OCI-LY7 (cell line): ENCODE measurements at regions not wholly inside any gene's neighbourhood (a gene's known extent, or its start where the extent isn't known, plus 50 kb on each side); places are given as distances from the start of the nearest gene placed in this dataset.

ENCODE experiments used
- BruUV-seq: library from RNA; stranded (reverse); fragments of 400-500 nt; replicated peaks from 2 replicates; lab custom pipeline; 2021; lab: Mats Ljungman, UMichigan
- CTCF ChIA-PET: fragments of 300-600 bp; sonication (Branson Sonifier 250); formaldehyde crosslinking; loops from one replicate; lab custom pipeline; 2022; ENCODE audit warnings: antibody characterized with exemption; ENCODE audit not compliant: unreplicated experiment; lab: Charles Lee
- POLR2A ChIA-PET: fragments of 300-600 bp; sonication (Branson Sonifier 250); formaldehyde crosslinking; loops from one replicate; lab custom pipeline; 2022; ENCODE audit warnings: antibody characterized with exemption; lab: Charles Lee
- DNase-seq: peaks from one replicate; pipeline ENCODE4 v3.0.0-alpha.2; 2015; ENCODE audit warnings: low spot score
- H2AFZ ChIP-seq: fragments of 200-600 bp; sonication (generic), shearing (Covaris generic); 2 replicates; pipeline ENCODE4 v1.6.1; 2014; ENCODE audit warnings: mild to moderate bottlenecking, antibody characterized with exemption, low read length, moderate library complexity
- H3K27ac ChIP-seq: fragments of 200-600 bp; sonication (generic); 2 replicates; pipeline ENCODE4 v1.5.1; 2014; ENCODE audit warnings: mixed run types, low read depth, mild to moderate bottlenecking, moderate library complexity, low read length, inconsistent platforms; ENCODE audit not compliant: poor library complexity, severe bottlenecking
- H3K36me3 ChIP-seq: fragments of 200-600 bp; sonication (generic); 2 replicates; pipeline ENCODE4 v1.6.1; 2014; ENCODE audit warnings: mild to moderate bottlenecking, antibody characterized with exemption, low read length, moderate library complexity, mixed read lengths; ENCODE audit not compliant: insufficient read depth
- H3K4me1 ChIP-seq: fragments of 200-600 bp; sonication (generic); 2 replicates; pipeline ENCODE4 v1.5.1; 2014; ENCODE audit warnings: mild to moderate bottlenecking, low read length; ENCODE audit not compliant: insufficient read depth, poor library complexity, severe bottlenecking
- H3K4me2 ChIP-seq: fragments of 200-600 bp; sonication (generic); 2 replicates; pipeline ENCODE4 v1.6.1; 2014; ENCODE audit warnings: mild to moderate bottlenecking, low read length
- H3K4me3 ChIP-seq: fragments of 200-600 bp; sonication (generic); 2 replicates; pipeline ENCODE4 v1.5.1; 2014; ENCODE audit warnings: mild to moderate bottlenecking, low read depth, low read length; ENCODE audit not compliant: poor library complexity, severe bottlenecking
- H3K79me2 ChIP-seq: fragments of 200-600 bp; sonication (generic); 2 replicates; pipeline ENCODE4 v1.6.1; 2016; ENCODE audit warnings: low read depth, mild to moderate bottlenecking, low read length, moderate library complexity, mixed read lengths; ENCODE audit not compliant: insufficient read depth
- H3K9me2 ChIP-seq: fragments of 200-600 bp; sonication (generic); 2 replicates; pipeline ENCODE4 v1.6.1; 2016; ENCODE audit warnings: mild to moderate bottlenecking, low read length, mixed read lengths; ENCODE audit not compliant: insufficient read depth
- H3K9me3 ChIP-seq: fragments of 200-600 bp; sonication (generic); 2 replicates; pipeline ENCODE4 v1.6.1; 2014; ENCODE audit warnings: mild to moderate bottlenecking, mixed run types, low read length, mixed read lengths
- H4K20me1 ChIP-seq: fragments of 200-600 bp; sonication (generic); 2 replicates; pipeline ENCODE4 v1.6.1; 2014; ENCODE audit warnings: mild to moderate bottlenecking, antibody characterized with exemption, low read length, moderate library complexity, mixed read lengths; ENCODE audit not compliant: insufficient read depth
- CTCF ChIP-seq: fragments of 200-600 bp; sonication (generic); conservative IDR thresholded peaks from 2 replicates; pipeline ENCODE4 v1.5.1; 2014; ENCODE audit warnings: mild to moderate bottlenecking, antibody characterized with exemption, low read length, moderate library complexity, mixed read lengths
- EZH2phosphoT487 ChIP-seq: fragments of 200-600 bp; sonication (generic); IDR thresholded peaks from 2 replicates; pipeline ENCODE4 v1.6.1; 2018; ENCODE audit warnings: low read depth, borderline replicate concordance, mild to moderate bottlenecking, mixed run types, antibody characterized with exemption, low read length, moderate library complexity, mixed read lengths
- intact Hi-C: fragments of 100-400 bp; cut with micrococcal nuclease; formaldehyde crosslinking; loops from one replicate; pipeline ENCODE4 v1.10.0; 2022; ENCODE audit not compliant: unreplicated experiment

GRCh38 chr4:187464573-187464972 lies 531.0 kb upstream of the ZFP42 start:
- no peak for TF ChIP-seq EZH2phosphoT487
- no peak for TF ChIP-seq CTCF
- no peaks in the 10 kb centered on the region for H4K20me1 ChIP-seq
- DNase-seq = no peak
- no peaks in the 10 kb centered on the region for H3K9me2 ChIP-seq
- BruUV-seq = no TSS peak
- no peak overlapping the region for H3K4me2 ChIP-seq
- H3K4me1 ChIP-seq = no peaks in the 10 kb centered on the region
- H2AFZ ChIP-seq = no peak overlapping the region
- no peaks in the 10 kb centered on the region for H3K9me3 ChIP-seq
- POLR2A ChIA-PET = interaction anchor here (0.6 kb wide), 1 partner anchor 1346 kb away, joined by 3 read pairs; no protein-coding TSS in a partner anchor
- no peaks in the 10 kb centered on the region for H3K79me2 ChIP-seq
- H3K36me3 ChIP-seq = no peaks in the 10 kb centered on the region
- intact Hi-C loops = no loop called here
- CTCF ChIA-PET = no interaction called here
- no peak overlapping the region for H3K4me3 ChIP-seq
- no peak overlapping the region for H3K27ac ChIP-seq

GRCh38 chr4:187467224-187467623 lies 528.3 kb upstream of the ZFP42 start:
- Histone ChIP-seq H4K20me1 (no peaks in the 10 kb centered on the region), H3K79me2 (no peaks in the 10 kb centered on the region), H3K4me3 (no peak overlapping the region), H3K4me2 (no peak overlapping the region), H3K4me1 (no peaks in the 10 kb centered on the region), H2AFZ (no peak overlapping the region), H3K36me3 (no peaks in the 10 kb centered on the region), H3K27ac (no peak overlapping the region), H3K9me2 (no peaks in the 10 kb centered on the region), H3K9me3 (no peaks in the 10 kb centered on the region)
- DNase-seq = no peak
- TF ChIP-seq EZH2phosphoT487 (no peak), CTCF (no peak)
- CTCF ChIA-PET = no interaction called here
- intact Hi-C loops = no loop called here
- no TSS peak for BruUV-seq
- POLR2A ChIA-PET = interaction anchor here (0.5 kb wide), 1 partner anchor 830 kb away, joined by 3 read pairs; no protein-coding TSS in a partner anchor

DNA sequence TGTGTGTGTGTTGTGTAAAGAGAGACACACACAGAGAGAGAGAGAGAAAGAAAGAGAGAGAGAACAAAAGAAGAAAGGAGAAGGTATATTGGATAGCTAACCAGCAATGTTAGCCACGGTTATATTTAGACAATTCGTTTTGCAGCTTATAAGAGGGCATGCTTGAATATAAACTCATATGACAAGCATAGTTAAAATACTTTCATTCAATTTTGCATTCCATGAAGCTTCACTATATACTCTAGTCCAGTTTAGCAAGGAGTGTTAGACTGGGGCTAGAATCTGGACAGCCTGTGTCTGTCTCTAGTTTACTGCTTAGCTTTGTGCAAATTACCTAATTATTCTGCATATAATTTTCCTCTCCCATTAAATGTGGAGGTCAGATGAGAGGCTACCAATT lies 525.9 kb upstream of the ZFP42 start:
- POLR2A ChIA-PET = interaction anchor here (0.6 to 0.9 kb wide), 3 partner anchors 9 to 332 kb away, joined by 3 to 5 read pairs (median 4); no protein-coding TSS in a partner anchor
- H3K36me3 ChIP-seq = no peaks in the 10 kb centered on the region
- no peak for TF ChIP-seq CTCF
- TF ChIP-seq EZH2phosphoT487 = no peak
- CTCF ChIA-PET = no interaction called here
- intact Hi-C loops = no loop called here
- no peaks in the 10 kb centered on the region for H4K20me1 ChIP-seq
- H3K27ac ChIP-seq = no peak overlapping the region
- no peak for DNase-seq
- BruUV-seq = no TSS peak
- H3K9me2 ChIP-seq = no peaks in the 10 kb centered on the region
- H3K4me3 ChIP-seq = no peak overlapping the region
- H3K9me3 ChIP-seq = no peaks in the 10 kb centered on the region
- H3K79me2 ChIP-seq = no peaks in the 10 kb centered on the region
- H3K4me1 ChIP-seq = no peaks in the 10 kb centered on the region
- H3K4me2 ChIP-seq = no peak overlapping the region
- H2AFZ ChIP-seq = no peak overlapping the region
